Stomach smooth muscle (tissue), 2 donors: ENCODE measurements at regions not wholly inside any gene's neighbourhood (a gene's known extent, or its start where the extent isn't known, plus 50 kb on each side); places are given as distances from the start of the nearest gene placed in this dataset.

Experiments
- H3K27ac ChIP-seq: one replicate; pipeline ENCODE4 v1.7.0; 2013; ENCODE audit warnings: mild to moderate bottlenecking, low read length, inconsistent platforms
- H3K27me3 ChIP-seq, 2 donors: one replicate each; pipeline ENCODE4 v1.7.0; 2013; ENCODE audit warnings: low read length in 2 of 2; ENCODE audit not compliant: insufficient read depth in 2 of 2, control insufficient read depth in 1 of 2
- H3K36me3 ChIP-seq, 2 donors: one replicate each; pipeline ENCODE4 v1.7.0; 2013; ENCODE audit warnings: low read length in 2 of 2; ENCODE audit not compliant: control insufficient read depth in 2 of 2, insufficient read depth in 2 of 2
- H3K4me1 ChIP-seq: one replicate; pipeline ENCODE4 v1.7.0; 2013; ENCODE audit warnings: low read length; ENCODE audit not compliant: control insufficient read depth, insufficient read depth
- H3K4me3 ChIP-seq, 2 donors: one replicate each; pipeline ENCODE4 v1.7.0; 2013; ENCODE audit warnings: low read length in 2 of 2
- H3K9ac ChIP-seq, 2 donors: one replicate each; pipeline ENCODE4 v1.7.0; 2013; ENCODE audit warnings: low read length in 2 of 2, mild to moderate bottlenecking in 1 of 2
- H3K9me3 ChIP-seq, 2 donors: one replicate each; pipeline ENCODE4 v1.7.0; 2013; ENCODE audit warnings: low read length in 2 of 2; ENCODE audit not compliant: control insufficient read depth in 2 of 2
- donor health status: healthy.
- donor health status: Pancreatic carcinoma.

DNA sequence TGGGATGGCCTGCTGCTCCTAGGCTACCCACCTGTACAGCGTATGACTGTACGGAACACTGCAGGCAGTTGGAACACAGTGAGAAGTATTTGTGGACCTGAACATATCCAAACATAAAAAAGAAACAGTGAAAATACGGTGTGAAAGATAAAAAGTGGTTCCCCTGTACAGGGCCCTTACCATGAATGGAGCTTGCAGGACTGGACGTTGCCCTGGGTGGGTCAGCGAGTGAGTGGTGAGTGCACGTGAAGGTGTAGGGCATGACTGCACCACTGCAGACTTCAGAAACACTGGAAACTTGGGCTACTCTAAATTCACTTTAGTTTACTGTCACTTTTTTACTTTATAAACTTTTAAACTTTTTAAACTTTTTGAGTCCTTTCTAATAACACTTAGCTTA is 71.2 kb upstream of the SLC6A6 start:
- no peaks in the 10 kb centered on the region for H3K27me3 ChIP-seq
- no peaks in the 10 kb centered on the region for H3K36me3 ChIP-seq
- no peaks in the 10 kb centered on the region for H3K4me1 ChIP-seq
- H3K9ac ChIP-seq, result no peak overlapping the region
- no peaks in the 10 kb centered on the region for H3K9me3 ChIP-seq
- no peak overlapping the region for H3K27ac ChIP-seq
- no peak overlapping the region for H3K4me3 ChIP-seq

DNA sequence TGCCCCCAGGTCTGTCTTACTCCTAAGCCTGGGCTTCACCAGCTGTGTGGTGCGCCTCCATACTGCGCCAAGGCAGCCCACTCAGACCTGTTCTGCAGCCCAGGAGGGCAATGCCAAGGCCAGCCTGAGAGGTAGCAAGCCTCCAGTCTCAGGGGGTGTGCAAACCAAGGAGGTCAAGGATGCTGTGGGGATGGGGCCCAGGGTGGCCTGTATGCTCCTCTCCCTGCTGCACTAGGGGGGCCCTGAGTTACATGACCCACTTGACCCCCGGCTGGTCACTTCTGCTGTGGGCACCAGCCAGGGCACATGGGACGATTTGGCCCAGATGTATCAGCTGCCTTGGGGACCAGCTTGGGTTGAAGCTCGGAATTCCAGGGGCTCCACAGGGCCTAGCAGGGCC is 70.0 kb upstream of the SLC6A6 start:
- H3K4me3 ChIP-seq, result no peak overlapping the region
- H3K27me3 ChIP-seq, result peaks cover 0 to 4% of the 10 kb centered on the region in 2 donors
- no peaks in the 10 kb centered on the region for H3K4me1 ChIP-seq
- no peak overlapping the region for H3K9ac ChIP-seq
- no peak overlapping the region for H3K27ac ChIP-seq
- H3K36me3 ChIP-seq, result no peaks in the 10 kb centered on the region
- no peaks in the 10 kb centered on the region for H3K9me3 ChIP-seq

DNA sequence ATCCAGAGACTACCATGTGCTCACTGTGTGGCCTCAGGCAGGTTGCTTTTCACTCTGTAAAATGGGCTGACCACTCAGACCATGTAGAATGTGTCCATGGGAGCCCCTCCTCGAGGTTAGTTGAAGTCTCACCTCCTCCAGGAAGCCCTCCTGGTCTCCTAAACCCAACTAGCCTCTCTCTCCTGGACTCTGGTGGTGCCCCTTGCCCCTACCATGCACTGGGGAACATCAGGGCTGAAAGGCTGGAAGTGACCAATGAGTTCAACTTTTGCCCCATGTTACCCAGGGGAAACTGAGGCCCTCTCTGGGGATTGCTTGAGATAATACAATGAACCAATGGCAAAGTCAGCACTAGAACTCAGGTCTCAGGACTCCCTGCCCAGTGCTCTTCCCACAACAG is 69.2 kb upstream of the SLC6A6 start:
- H3K27ac ChIP-seq, result no peak overlapping the region
- no peaks in the 10 kb centered on the region for H3K4me1 ChIP-seq
- no peaks in the 10 kb centered on the region for H3K9me3 ChIP-seq
- no peaks in the 10 kb centered on the region for H3K36me3 ChIP-seq
- H3K9ac ChIP-seq, result no peak overlapping the region
- no peak overlapping the region for H3K4me3 ChIP-seq
- H3K27me3 ChIP-seq, result peaks cover 0 to 4% of the 10 kb centered on the region in 2 donors

DNA sequence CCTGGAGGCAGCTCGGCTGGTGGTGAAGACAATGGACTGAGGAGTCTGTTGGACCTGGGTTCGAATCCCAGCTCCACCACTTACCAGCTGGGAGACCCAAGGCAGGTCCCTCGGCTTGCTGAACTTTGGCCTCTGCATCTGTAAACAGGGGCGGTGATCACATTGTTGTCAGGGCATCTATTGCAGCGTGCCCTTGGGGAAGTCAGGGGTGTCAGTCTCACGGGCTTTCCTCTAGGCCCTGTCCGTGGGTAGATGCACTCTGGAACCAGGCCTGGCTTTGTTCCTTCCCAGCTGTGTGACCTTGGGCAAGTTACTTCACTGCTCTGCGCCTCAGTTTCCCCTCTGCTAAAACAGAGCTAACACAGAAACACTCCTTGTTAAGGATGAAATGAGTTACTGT is 68.8 kb upstream of the SLC6A6 start:
- no peak overlapping the region for H3K9ac ChIP-seq
- peaks cover 0 to 4% of the 10 kb centered on the region in 2 donors for H3K27me3 ChIP-seq
- no peaks in the 10 kb centered on the region for H3K4me1 ChIP-seq
- H3K9me3 ChIP-seq, result no peaks in the 10 kb centered on the region
- no peak overlapping the region for H3K4me3 ChIP-seq
- no peaks in the 10 kb centered on the region for H3K36me3 ChIP-seq
- no peak overlapping the region for H3K27ac ChIP-seq

DNA sequence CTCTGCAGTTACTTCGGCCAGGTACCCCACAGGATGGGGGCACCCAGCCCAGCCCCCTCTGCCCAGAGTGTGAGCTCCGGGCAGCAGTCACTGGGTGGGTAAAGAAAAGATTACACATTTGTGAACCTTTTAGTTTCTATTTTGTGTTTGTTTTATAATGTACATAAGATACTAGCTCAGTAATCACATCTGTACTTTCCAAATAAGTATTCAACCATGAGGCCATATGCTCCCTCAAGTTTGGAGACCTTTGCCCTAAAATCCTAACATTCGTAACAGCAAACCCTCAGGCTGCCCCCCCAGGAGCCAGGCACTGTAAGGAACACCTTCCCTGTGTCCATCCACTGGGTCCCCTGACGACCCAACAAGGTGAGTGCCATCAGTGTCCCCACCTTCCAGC is 68.3 kb upstream of the SLC6A6 start:
- Histone ChIP-seq H3K27ac (no peak overlapping the region), H3K4me1 (no peaks in the 10 kb centered on the region), H3K9me3 (no peaks in the 10 kb centered on the region), H3K9ac (no peak overlapping the region), H3K4me3 (no peak overlapping the region), H3K27me3 (peaks cover 0 to 4% of the 10 kb centered on the region in 2 donors), H3K36me3 (no peaks in the 10 kb centered on the region)

DNA sequence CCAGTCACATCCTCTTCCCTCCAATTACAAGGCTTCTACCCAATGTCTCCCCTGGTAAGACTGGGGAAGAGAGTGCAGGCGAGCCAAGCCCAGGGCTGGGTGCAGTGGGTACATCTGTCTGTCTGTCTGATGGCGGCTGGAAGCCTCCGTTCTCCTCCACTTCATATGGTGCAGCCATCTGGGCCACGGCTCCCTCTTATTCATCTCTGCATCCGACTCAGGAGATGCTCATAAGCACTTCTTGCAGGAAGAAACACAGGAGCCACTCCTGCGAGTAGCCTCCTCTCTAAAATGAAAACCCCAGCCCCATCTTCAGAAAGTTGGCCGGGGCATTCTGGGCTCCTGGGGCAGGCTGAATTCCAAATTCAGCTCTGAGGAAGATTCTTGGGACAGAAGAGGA is 67.5 kb upstream of the SLC6A6 start:
- Histone ChIP-seq H3K4me3 (no peak overlapping the region), H3K9ac (no peak overlapping the region)

DNA sequence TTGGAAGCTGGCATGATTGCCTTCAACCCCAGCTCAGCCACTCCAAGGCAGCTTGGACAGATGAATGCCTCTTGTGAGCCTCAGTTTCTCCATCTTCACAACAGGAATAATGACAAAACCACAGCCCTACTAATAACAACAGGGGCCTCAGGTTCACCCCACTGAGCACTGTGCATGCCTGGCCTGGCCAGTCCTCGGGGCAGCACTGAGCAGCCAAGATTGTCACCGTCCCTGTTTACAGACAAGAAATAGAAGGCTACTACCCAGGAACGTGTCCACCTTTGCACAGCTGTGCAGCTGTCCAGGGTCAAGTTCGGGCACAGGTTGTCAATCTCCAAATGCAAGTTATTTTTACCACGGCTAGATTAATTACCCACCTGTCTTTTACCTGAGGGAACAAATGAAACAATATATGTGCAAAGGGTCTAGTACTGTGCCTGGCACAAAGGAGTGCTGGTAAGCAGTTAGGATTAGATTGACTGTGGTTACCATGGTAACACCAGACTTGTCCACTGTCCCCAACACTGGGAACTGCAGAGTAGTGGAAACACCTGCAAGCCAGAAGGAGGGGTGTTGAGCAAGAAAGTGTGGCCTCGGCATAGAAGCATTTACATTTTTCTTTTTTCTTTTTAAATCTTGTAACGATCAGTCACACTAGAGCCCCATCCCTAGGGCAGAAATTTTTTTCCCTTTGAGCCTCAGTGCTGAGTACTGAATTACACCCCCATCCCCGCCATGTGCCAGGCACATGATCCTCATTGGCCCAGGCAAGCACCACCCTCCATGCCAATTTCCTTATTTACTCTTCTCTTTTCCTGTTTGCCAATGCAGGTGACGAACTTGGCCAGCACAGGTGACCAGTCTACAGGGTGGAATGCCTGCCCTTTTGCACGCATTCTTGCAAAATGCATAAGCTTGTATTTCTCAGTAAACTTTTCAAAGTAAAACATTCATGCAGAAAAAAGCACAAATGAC is 66.3 kb upstream of the SLC6A6 start:
- no peak overlapping the region for H3K27ac ChIP-seq
- no peak overlapping the region for H3K9ac ChIP-seq
- no peaks in the 10 kb centered on the region for H3K9me3 ChIP-seq
- peaks cover 0 to 4% of the 10 kb centered on the region in 2 donors for H3K27me3 ChIP-seq
- H3K4me1 ChIP-seq, result no peaks in the 10 kb centered on the region
- no peaks in the 10 kb centered on the region for H3K36me3 ChIP-seq
- no peak overlapping the region for H3K4me3 ChIP-seq

More for the DNA sequence above, 67.5 kb upstream of the SLC6A6 start:
- Histone ChIP-seq H3K9me3 (no peaks in the 10 kb centered on the region), H3K4me1 (no peaks in the 10 kb centered on the region), H3K27me3 (peaks cover 0 to 4% of the 10 kb centered on the region in 2 donors), H3K27ac (no peak overlapping the region), H3K36me3 (no peaks in the 10 kb centered on the region)

- Histone ChIP-seq H3K27me3 (peaks cover 0 to 4% of the 10 kb centered on the region in 2 donors), H3K4me3 (no peak overlapping the region), H3K4me1 (no peaks in the 10 kb centered on the region), H3K9me3 (no peaks in the 10 kb centered on the region), H3K27ac (no peak overlapping the region), H3K36me3 (no peaks in the 10 kb centered on the region), H3K9ac (no peak overlapping the region)
Observed at GRCh38 chr3:14336749-14337598, 65.4 kb upstream of the SLC6A6 start.

DNA sequence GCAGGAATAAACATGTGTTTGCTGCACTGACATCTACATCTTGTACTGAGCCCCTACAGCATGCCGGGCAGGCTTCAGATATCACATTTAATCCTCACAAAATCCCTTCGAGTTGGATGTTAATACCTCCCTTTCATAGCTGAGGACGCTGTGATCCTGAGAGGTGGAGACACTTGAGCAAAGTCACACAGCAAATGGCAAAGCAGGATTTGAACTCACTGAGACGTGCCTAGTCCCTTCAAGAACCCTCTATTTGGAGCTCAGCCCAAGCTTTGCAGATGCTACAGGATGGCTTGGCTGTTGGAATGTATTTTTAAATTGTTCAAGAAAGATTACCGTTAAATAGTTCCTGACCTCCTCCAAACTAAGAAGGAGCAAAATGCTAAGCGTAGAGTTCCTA is 64.6 kb upstream of the SLC6A6 start:
- Histone ChIP-seq H3K9ac (no peak overlapping the region), H3K4me1 (no peaks in the 10 kb centered on the region), H3K9me3 (no peaks in the 10 kb centered on the region), H3K27ac (no peak overlapping the region), H3K36me3 (no peaks in the 10 kb centered on the region), H3K27me3 (peaks cover 0 to 4% of the 10 kb centered on the region in 2 donors), H3K4me3 (no peak overlapping the region)

DNA sequence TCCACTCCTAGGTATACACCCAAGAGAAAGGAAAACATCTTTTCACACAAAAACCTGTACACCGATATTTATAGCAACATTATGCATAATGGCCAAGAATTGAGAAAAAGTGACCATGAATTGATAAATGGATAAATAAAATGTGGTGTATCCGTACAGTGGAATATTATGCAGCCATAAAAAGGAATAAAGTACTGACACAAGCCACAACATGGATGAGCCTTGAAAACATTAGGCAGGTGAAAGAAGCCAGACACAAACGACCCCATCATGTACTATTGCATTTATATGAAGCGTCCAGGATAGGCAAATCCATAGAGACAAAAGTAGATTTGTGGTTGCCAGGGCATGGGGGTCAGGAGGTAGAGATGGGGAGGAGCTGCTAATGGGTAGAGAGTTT is 64.2 kb upstream of the SLC6A6 start:
- Histone ChIP-seq H3K9ac (no peak overlapping the region), H3K9me3 (no peaks in the 10 kb centered on the region), H3K4me1 (no peaks in the 10 kb centered on the region), H3K36me3 (no peaks in the 10 kb centered on the region), H3K27me3 (peaks cover 0 to 4% of the 10 kb centered on the region in 2 donors), H3K4me3 (no peak overlapping the region), H3K27ac (no peak overlapping the region)
